ENCODE measurements at regions not wholly inside any gene's neighbourhood (a gene's known extent, or its start where the extent isn't known, plus 50 kb on each side); places are given as distances from the start of the nearest gene placed in this dataset.

- Histone ChIP-seq H3K27ac (ENCODE audit: low read length) (no peak overlapping the region), H3K79me2 (ENCODE audit: low read length) (no peaks in the 10 kb centered on the region), H2AFZ (ENCODE audit: low read depth, low read length) (no peak overlapping the region), H4K20me1 (ENCODE audit: insufficient read depth, low read length) (no peaks in the 10 kb centered on the region), H3K9me3 (ENCODE audit: insufficient read depth, low read length) (no peaks in the 10 kb centered on the region), H3K4me3 (ENCODE audit: low read length) (no peak overlapping the region), H3K4me1 (ENCODE audit: low read length) (no peaks in the 10 kb centered on the region), H3K36me3 (replicated peaks; ENCODE audit: low read depth, low read length) (no peaks in the 10 kb centered on the region), H3K27me3 (ENCODE audit: low read depth, low read length) (no peaks in the 10 kb centered on the region), H3K4me2 (ENCODE audit: low read length) (no peak overlapping the region), H3K9ac (ENCODE audit: low read length) (no peak overlapping the region)
- no peak for TF ChIP-seq EZH2phosphoT487 (IDR thresholded peaks at IDR 0.05; ENCODE audit: low read depth)
- no peak for TF ChIP-seq CTCF (IDR thresholded peaks at IDR 0.05; ENCODE audit: low read depth, low read length)
These were observed 257.4 kb downstream of the HTR1B start for GRCh38 chr6:77205936-77206335.

GRCh38 chr6:77204555-77204954 lies 258.7 kb downstream of the HTR1B start:
- Histone ChIP-seq H3K27me3 (ENCODE audit: low read depth, low read length) (no peaks in the 10 kb centered on the region), H3K9me3 (ENCODE audit: insufficient read depth, low read length) (no peaks in the 10 kb centered on the region), H3K4me3 (ENCODE audit: low read length) (no peak overlapping the region)

GRCh38 chr6:77183447-77183846 lies 279.8 kb downstream of the HTR1B start:
- Histone ChIP-seq H3K36me3 (replicated peaks; ENCODE audit: low read depth, low read length) (no peaks in the 10 kb centered on the region), H3K4me1 (ENCODE audit: low read length) (peaks cover 5% of the 10 kb centered on the region; the same call in 1 of the 2 replicates), H2AFZ (ENCODE audit: low read depth, low read length) (no peak overlapping the region), H3K9ac (ENCODE audit: low read length) (no peak overlapping the region), H3K27me3 (ENCODE audit: low read depth, low read length) (no peaks in the 10 kb centered on the region), H3K27ac (ENCODE audit: low read length) (no peak overlapping the region), H3K79me2 (ENCODE audit: low read length) (no peaks in the 10 kb centered on the region), H4K20me1 (ENCODE audit: insufficient read depth, low read length) (no peaks in the 10 kb centered on the region), H3K9me3 (ENCODE audit: insufficient read depth, low read length) (no peaks in the 10 kb centered on the region), H3K4me3 (ENCODE audit: low read length) (no peak overlapping the region), H3K4me2 (ENCODE audit: low read length) (no peak overlapping the region)
- no peak for TF ChIP-seq EZH2phosphoT487 (IDR thresholded peaks at IDR 0.05; ENCODE audit: low read depth)

More at GRCh38 chr6:77204555-77204954, 258.7 kb downstream of the HTR1B start:
- Histone ChIP-seq H3K9ac (ENCODE audit: low read length) (no peak overlapping the region), H3K36me3 (replicated peaks; ENCODE audit: low read depth, low read length) (no peaks in the 10 kb centered on the region), H3K4me2 (ENCODE audit: low read length) (no peak overlapping the region), H2AFZ (ENCODE audit: low read depth, low read length) (no peak overlapping the region), H3K4me1 (ENCODE audit: low read length) (no peaks in the 10 kb centered on the region), H3K27ac (ENCODE audit: low read length) (no peak overlapping the region), H3K79me2 (ENCODE audit: low read length) (no peaks in the 10 kb centered on the region), H4K20me1 (ENCODE audit: insufficient read depth, low read length) (no peaks in the 10 kb centered on the region)
- no peak for TF ChIP-seq EZH2phosphoT487 (IDR thresholded peaks at IDR 0.05; ENCODE audit: low read depth)
- no peak for TF ChIP-seq CTCF (IDR thresholded peaks at IDR 0.05; ENCODE audit: low read depth, low read length)

GRCh38 chr6:77181749-77182148 lies 281.5 kb downstream of the HTR1B start:
- no peaks in the 10 kb centered on the region for H3K36me3 ChIP-seq (replicated peaks; ENCODE audit: low read depth, low read length)
- H3K4me2 ChIP-seq (ENCODE audit: low read length): peak overlapping the region; percentile 1; the same call in 1 of the 2 replicates
- no peak for TF ChIP-seq EZH2phosphoT487 (IDR thresholded peaks at IDR 0.05; ENCODE audit: low read depth)
- no peak for TF ChIP-seq CTCF (IDR thresholded peaks at IDR 0.05; ENCODE audit: low read depth, low read length)
- no peak overlapping the region for H2AFZ ChIP-seq (ENCODE audit: low read depth, low read length)
- H3K27ac ChIP-seq (ENCODE audit: low read length): no peak overlapping the region
- H3K9ac ChIP-seq (ENCODE audit: low read length): no peak overlapping the region
- no peaks in the 10 kb centered on the region for H4K20me1 ChIP-seq (ENCODE audit: insufficient read depth, low read length)
- H3K27me3 ChIP-seq (ENCODE audit: low read depth, low read length): no peaks in the 10 kb centered on the region
- no peak overlapping the region for H3K4me3 ChIP-seq (ENCODE audit: low read length)
- peaks cover 5% of the 10 kb centered on the region; the same call in 1 of the 2 replicates for H3K4me1 ChIP-seq (ENCODE audit: low read length)
- no peaks in the 10 kb centered on the region for H3K79me2 ChIP-seq (ENCODE audit: low read length)
- no peaks in the 10 kb centered on the region for H3K9me3 ChIP-seq (ENCODE audit: insufficient read depth, low read length)

Measured in OCI-LY3 (cell line).